HFFc6 (cell line): ENCODE measurements at regions not wholly inside any gene's neighbourhood (a gene's known extent, or its start where the extent isn't known, plus 50 kb on each side); places are given as distances from the start of the nearest gene placed in this dataset.

Experiments used
- DNase-seq: peaks from one replicate; pipeline ENCODE4 v3.0.0-alpha.2; 2018
- H3K27ac Mint-ChIP-seq: 2 replicates; pipeline ENCODE4 v1.8.0; 2020; ENCODE audit warnings: mild to moderate bottlenecking, mixed read lengths
- H3K27me3 Mint-ChIP-seq: 2 replicates; pipeline ENCODE4 v1.8.0; 2021; ENCODE audit warnings: mild to moderate bottlenecking, moderate library complexity, mixed read lengths; ENCODE audit not compliant: insufficient read depth
- H3K36me3 Mint-ChIP-seq: 2 replicates; pipeline ENCODE4 v1.8.0; 2021; ENCODE audit warnings: low read depth, mixed read lengths
- H3K4me1 Mint-ChIP-seq: 2 replicates; pipeline ENCODE4 v1.8.0; 2020; ENCODE audit warnings: low read depth, mixed read lengths
- H3K4me3 Mint-ChIP-seq: 2 replicates; pipeline ENCODE4 v1.8.0; 2020; ENCODE audit warnings: mild to moderate bottlenecking, moderate library complexity, mixed read lengths
- H3K9me3 Mint-ChIP-seq: 2 replicates; pipeline ENCODE4 v1.8.0; 2020; ENCODE audit warnings: mild to moderate bottlenecking, mixed read lengths
- CTCF ChIP-seq: fragments of 200-600 bp; sonication (generic); IDR thresholded peaks from 2 replicates; pipeline ENCODE4 v1.5.0; 2021; ENCODE audit warnings: antibody characterized with exemption, mild to moderate bottlenecking

- H3K4me1 Mint-ChIP-seq: no peaks in the 10 kb centered on the region
- peaks cover 44% of the 10 kb centered on the region for H3K9me3 Mint-ChIP-seq
- no peak overlapping the region for H3K27ac Mint-ChIP-seq
- no peak overlapping the region for H3K4me3 Mint-ChIP-seq
- H3K27me3 Mint-ChIP-seq: peaks cover 2% of the 10 kb centered on the region; the same call in 1 of the 2 replicates
- no peak for DNase-seq
- no peaks in the 10 kb centered on the region for H3K36me3 Mint-ChIP-seq
- TF ChIP-seq CTCF: no peak
These were observed 172.7 kb downstream of the GADD45G start for GRCh38 chr9:89777544-89777943.

- Mint-ChIP-seq H3K36me3 (no peaks in the 10 kb centered on the region), H3K27me3 (peaks cover 2% of the 10 kb centered on the region; the same call in 1 of the 2 replicates)
These were observed 173.6 kb downstream of the GADD45G start for GRCh38 chr9:89778100-89779090.

GRCh38 chr9:89779405-89780203, 174.8 kb downstream of the GADD45G start:
- Mint-ChIP-seq H3K36me3 (no peaks in the 10 kb centered on the region), H3K9me3 (peaks cover 29% of the 10 kb centered on the region)

More at GRCh38 chr9:89778100-89779090, 173.6 kb downstream of the GADD45G start:
- Mint-ChIP-seq H3K4me3 (no peak overlapping the region), H3K4me1 (no peaks in the 10 kb centered on the region), H3K9me3 (peaks cover 37% of the 10 kb centered on the region), H3K27ac (no peak overlapping the region)
- DNase-seq: no peak
- no peak for TF ChIP-seq CTCF

DNA sequence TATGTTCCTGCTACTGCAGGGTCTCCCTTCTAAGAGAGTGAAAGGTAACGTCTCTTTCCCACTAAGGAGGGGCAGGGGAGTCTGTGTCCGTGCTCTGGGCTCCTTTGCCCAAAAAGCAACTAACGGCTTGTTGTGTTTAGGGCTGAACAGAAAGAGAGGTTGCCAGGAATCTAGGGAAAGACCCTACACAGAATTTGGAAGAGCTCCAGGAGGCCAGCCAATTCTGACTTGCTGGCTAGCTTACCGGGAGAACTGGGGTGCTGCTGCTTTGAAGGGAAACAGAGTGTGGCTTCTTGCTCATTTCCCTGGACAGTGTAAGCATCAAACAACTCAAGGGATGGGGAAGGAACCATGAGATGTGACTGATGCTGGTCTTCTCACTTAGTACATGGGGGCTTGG, 176.1 kb downstream of the GADD45G start:
- Mint-ChIP-seq H3K4me1 (no peaks in the 10 kb centered on the region), H3K4me3 (no peak overlapping the region), H3K9me3 (peaks cover 28% of the 10 kb centered on the region), H3K27ac (no peak overlapping the region), H3K36me3 (no peaks in the 10 kb centered on the region), H3K27me3 (peaks cover 2% of the 10 kb centered on the region)
- no peak for TF ChIP-seq CTCF
- DNase-seq: no peak

More at GRCh38 chr9:89779405-89780203, 174.8 kb downstream of the GADD45G start:
- no peak for TF ChIP-seq CTCF
- H3K4me3 Mint-ChIP-seq: no peak overlapping the region
- H3K27me3 Mint-ChIP-seq: peaks cover 2% of the 10 kb centered on the region; the same call in 1 of the 2 replicates
- no peak for DNase-seq
- no peak overlapping the region for H3K27ac Mint-ChIP-seq
- H3K4me1 Mint-ChIP-seq: no peaks in the 10 kb centered on the region

- H3K9me3 Mint-ChIP-seq: peaks cover 32% of the 10 kb centered on the region
- TF ChIP-seq CTCF: no peak
- no peaks in the 10 kb centered on the region for H3K4me1 Mint-ChIP-seq
- no peak overlapping the region for H3K27ac Mint-ChIP-seq
- no peak overlapping the region for H3K4me3 Mint-ChIP-seq
- peaks cover 2% of the 10 kb centered on the region for H3K27me3 Mint-ChIP-seq
- no peak for DNase-seq
- H3K36me3 Mint-ChIP-seq: no peaks in the 10 kb centered on the region
These were observed 177.2 kb downstream of the GADD45G start for GRCh38 chr9:89781838-89782540.
